Hematopoietic multipotent progenitor cell treated with erythropoietin and hydrocortisone succinate and interleukin-3 and kit ligand, for 8 days (in vitro differentiated cells): ENCODE measurements at regions not wholly inside any gene's neighbourhood (a gene's known extent, or its start where the extent isn't known, plus 50 kb on each side); places are given as distances from the start of the nearest gene placed in this dataset.
"Not testable (repeated sequence)": the region's sequence is repeated elsewhere in the genome, so short reads cannot be mapped to it uniquely, and the experiment has no call there.

Experiments
- DNase-seq: peaks from one replicate; pipeline ENCODE4 v3.0.0-alpha.2; 2015

DNA sequence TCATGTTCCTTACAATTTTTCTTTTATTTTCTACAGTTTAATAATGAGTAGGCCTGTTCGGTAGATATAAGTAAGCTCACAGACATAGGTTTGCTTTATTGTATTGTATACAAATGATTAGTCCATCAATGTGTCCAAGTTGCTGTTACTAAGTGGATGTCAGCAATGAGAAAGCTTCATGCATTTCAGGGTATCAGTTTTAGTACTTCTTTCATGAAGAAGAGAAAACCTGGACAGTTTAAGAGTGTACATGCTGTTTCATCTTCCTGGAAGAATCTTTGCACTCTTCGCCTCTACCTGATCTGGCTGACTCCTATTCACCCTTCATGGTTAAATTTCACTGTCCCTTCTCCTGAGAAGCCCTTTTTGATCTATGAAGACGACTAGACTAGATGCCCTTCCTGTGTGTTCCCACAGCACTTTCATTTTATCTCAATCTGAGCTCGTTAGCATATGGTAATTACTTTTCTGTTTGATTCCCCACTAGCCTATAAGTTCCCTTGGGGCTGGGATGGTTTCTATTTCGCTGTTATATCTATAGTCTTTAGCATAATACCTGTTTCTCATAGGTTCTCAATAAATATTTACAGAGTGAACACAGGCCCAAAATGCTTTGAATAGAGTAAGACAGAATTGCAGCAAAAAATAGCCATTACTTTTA lies 70.7 kb downstream of the CETN3 start:
- no peak for DNase-seq

DNA sequence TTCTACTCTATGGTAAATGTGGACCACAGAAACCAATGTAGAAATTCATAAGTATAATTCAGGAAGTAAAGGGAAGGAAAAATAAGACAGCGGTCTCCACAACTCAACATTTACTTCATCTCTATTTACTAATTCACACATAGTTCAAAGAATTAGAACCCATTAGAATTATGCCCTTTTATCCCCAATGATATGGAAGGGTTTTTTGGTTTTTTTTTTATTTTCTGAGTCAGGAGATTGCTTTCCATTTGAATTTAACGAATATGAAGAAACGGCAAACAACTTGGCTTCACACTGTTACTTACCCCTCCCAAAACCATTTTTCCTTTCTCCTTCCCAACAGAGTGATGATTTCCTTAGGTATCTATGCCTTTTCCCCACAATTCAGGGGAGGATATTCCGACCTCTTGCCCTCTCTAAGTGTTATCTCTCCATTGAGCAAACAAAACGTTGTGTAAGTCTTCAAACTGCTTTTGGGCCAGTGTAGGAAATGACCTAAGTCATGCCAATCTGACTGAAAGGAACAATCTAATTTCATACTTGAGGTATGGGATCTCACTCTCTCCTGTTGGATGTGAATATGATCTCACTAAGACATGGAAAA lies 72.0 kb downstream of the CETN3 start:
- no peak for DNase-seq

DNA sequence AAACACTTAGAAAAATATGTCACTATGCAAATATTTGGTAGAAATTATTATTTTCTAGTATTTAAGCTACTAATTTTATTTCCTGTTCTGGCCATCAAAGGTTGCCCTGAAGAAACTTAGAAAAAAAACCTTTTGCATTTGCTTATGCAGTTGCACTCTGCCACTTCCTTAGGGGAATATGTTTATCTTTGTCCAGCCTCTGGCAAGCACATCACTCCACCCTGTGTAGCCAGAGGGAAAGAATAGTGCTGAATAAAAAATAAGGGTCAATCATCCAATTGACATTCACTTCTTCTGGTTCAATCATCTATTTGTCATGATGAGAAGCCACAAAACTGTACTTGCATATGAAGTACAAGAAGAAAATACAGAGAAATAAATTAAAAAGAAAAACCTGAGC lies 72.8 kb downstream of the CETN3 start:
- no peak for DNase-seq

DNA sequence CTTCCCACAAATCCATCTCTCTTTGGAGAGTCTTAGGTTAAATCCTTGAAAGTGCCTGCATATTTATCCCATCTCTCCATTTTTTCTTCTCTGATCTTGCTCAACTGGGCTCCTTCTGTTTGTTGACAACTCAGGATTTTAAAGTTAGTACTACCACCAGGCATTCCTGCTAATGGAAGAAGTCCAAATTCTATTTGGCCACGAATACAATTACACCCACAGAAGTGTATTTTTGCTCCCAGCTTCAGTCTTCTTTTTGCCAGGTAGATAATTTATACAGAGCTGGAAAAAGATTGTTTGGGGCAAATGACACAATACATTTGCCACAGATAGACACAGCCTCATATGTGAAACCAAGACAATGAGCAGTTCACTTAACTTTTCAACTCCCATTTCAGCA lies 74.8 kb downstream of the CETN3 start:
- no peak for DNase-seq

DNA sequence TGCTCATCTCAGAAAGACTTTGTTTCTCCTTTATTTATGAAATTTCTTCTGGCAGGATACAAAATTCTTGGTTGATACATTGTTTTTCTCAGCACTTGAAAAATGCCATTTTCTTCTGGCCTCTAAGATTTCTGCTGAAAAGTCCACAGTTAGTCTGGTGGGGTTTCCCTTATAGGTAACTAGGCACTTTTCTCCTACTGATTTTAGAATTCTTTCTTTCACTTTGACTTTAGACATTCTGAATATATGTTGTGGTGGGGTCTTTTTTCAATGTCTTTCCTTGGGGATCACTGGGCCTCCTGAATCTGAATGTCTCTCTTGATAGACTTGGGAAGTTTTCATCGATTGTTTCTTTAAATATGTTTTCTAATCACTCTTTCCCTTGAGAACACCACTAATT lies 79.6 kb downstream of the CETN3 start:
- DNase-seq, result no peak

DNA sequence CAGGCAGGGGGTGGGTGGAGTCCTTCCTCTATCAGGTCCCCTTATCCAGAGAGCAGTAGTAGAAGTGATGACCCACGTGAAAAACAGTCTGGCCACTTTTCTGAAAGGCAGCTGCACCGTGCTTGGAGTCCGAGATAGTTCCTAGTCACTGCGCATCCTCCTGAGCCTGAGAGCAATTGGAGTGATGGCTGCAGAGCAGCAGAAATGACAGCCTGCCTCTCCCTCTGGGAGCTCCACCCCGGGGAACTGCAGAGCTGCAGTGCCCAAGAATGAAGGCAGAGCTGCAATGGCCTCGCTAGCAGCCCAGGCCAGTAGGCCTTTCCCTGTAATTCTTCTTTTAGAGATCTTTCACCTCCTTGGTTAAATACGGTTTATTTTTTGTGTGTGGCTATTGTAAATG lies 82.6 kb downstream of the CETN3 start:
- DNase-seq, result no peak

DNA sequence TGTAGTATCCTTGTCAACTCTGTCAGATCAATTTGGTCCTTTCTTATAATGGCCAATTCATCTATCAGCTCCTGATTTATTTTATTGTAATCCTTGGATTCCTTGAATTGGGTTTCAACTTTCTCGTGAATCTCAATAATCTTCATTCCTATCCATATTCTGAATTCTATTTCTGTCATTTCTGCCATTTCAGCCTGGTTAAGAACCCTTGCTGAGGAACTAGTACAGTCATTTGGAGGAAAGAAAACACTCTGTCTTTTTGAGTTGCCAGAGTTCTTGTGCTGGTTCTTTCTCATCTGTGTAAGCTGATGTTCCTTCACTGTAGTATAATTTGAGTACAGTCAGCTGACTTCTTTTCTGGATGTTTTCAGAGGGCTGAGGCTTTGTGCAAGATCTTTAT lies 84.5 kb downstream of the CETN3 start:
- DNase-seq, result no peak

DNA sequence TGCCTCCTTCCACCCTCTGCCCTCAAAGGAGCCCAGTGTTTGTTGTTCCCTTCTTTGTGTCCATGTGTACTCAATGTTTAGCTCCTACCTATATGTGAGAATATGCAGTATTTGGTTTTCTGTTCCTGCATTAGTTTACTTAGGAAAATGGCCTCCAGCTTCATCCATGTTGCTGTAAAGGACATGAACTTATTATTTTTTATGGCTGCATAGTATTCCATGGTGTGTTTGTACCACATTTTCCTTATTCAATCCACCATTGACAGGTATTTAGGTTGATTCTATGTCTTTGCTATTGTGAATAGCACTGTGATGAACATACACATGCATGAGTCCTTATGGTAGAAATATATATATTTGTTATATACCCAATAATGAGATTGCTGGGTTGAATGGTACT lies 89.2 kb downstream of the CETN3 start:
- DNase-seq, result not testable (repeated sequence)

DNA sequence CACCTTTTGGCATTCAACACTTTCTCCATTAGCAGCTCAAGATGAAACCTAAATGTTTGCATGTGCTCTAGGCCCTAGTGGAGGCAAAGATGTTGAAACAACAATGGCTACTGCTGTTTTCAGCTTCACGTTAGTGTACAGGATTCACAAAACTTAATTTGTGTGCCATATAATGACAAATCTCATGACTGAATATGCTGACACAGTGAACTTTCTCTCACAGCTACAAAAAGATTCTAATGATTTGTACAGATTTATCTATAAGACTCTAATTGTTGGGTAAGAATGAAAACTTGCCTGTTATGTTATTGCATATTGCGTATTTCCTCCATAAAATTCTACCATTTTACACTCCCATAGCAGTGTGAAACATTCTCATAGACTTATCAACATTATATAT lies 97.5 kb downstream of the CETN3 start:
- DNase-seq, result no peak

DNA sequence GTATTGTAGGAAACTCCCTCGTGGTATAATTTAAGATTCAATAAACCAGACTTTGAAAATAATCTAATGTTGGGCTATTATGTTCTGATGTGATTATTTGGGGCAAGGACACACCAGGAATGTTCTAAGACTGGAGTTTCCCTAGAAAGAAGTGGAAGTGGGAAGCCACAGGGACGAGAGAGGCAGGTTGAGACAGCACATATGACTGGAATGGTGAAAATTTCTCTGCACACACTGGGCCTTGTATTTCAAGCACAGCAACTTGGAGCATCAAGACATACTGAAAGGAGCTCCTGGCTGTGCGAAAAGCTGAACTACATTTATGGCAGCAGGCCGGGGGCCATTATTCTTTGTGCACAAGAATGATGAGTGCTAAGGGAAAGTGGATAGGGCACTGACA lies 98.2 kb downstream of the CETN3 start:
- no peak for DNase-seq

DNA sequence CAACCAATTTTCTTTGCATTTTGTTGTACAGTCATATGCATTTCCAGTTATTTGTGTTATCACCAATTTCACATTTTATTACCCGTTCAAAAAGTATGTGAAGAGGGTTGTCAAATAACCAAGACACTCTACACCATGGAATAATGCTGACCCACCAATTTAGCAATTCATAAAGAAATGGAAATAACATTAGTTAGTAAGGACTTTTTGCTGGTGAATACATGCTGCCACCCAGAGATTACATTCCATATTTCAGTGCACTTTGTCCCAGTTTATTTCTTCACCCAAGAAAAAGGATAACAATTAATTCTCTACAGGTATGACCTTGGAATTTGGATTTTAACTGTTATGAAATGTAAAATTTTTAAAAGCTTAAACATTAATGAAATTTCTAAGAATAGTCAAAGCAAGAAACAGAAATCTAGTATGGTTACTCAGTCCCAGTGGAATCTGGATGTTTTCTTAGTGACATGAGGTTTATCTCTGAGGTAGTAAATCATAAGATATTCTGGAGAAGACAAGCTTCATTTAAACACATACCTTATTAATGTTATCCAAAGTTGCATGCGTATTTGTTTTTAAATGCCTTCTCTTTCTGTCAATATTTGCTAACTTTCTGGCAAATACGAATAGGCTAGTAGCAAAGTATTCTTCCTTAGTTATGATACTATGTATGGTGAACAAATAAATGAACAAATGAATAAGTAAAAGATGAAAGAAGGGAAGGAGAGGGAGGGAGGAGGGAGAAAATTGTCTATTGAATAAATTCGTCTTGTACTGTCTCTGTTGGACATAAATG lies 100.6 kb downstream of the CETN3 start:
- no peak for DNase-seq

DNA sequence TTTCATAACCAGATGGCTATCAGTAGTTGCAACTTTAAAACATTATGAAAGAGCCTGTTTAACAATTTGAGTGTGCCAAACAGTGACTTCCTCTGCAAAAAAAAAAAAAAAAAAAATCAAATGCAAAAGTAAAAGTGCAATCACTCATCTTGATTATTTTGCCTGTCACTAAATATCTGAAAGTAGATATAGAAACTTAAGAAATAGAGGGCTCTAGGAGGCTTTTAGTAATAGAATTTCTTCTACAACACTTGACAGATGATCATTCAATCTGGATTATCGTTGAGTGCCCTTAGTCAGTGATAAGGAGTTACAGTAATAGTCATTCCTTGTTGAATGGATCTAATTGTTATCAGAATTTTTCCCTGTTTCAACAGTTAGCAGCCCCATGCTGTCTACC lies 101.8 kb downstream of the CETN3 start:
- DNase-seq, result no peak

DNA sequence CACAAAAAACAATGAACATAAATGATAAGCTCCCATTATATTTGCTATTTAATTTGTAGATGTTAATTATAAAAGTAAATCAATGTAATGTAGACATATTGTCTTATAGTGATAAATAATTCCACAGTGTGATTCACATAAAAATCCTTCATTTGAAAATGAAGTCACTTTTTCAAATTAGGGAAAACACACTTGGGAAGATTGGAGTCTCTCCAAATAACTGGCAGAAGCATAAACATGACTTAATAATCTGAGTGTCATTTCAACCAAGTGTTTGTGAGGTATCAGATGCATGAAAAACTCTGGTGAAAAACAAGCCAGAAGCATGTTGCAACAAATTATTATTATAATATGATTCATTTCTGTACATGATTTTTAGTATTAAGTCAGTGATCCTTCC lies 102.2 kb downstream of the CETN3 start:
- DNase-seq, result no peak

DNA sequence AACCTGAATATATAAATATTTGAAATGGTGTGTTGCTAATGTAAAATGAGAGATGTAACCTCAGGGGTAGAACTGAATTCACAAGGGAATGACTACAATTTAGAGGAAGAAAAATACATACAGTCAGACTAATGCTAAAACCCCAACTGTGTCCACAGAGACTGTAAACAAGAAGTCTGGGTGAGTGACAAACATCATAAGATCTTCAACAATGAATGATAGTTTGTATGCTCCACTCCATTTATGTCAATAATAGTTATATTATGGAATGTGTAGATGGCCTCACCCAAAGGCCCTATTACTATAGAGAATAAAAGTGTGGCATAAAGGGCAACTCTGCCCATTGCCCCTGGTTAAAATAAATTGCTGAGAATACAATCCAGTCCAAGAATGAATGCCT lies 102.9 kb downstream of the CETN3 start:
- DNase-seq, result no peak

DNA sequence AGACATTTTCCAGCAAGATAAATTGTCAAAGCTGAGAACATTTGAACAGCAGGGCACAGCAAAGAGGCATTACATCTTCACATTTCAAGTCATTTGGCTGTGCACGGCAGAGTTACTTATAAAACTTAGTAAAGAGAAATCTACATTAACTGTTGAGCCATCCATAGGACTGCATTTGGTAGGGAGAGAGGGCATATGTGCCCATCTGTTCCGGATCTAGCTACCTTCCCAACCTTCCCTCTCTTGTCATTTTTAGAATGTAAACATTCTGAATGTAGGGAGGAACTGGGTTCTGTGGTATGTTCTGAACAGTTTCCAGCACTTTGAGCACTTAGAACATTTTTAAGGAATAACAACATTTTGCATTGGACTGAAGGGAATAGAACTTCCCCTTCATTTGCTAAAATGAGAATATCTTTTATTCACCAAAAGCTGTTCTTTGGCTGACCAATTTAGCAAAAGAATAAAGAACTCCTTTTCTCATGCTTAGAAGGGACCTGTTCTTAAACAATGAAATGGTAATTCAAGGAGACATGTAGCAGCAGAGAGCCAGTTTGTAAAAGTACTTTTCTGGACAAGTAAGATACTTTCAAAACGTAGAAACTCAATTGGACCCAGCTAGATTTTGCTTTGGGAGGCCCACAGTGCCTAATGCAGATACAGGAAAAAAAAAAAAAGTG lies 104.4 kb downstream of the CETN3 start:
- no peak for DNase-seq

DNA sequence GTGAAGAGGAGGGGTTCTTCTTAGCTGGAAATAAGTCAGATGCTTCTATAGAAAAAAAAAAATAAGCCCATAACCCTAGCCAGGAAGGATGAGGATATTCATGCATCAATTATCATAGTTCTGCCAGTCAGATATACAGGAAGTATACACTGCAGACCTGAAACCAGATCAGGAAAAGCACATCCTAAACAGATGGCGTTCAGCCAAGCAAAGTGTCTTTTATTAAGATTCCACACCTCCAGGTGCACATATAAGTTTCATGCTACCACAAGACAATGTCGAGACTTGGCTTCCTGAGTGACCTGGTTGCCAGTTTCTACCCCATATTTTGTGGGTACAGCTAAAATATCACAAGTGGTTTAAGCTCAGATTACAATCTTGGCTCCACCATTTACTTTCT lies 108.3 kb downstream of the CETN3 start:
- DNase-seq, result no peak

DNA sequence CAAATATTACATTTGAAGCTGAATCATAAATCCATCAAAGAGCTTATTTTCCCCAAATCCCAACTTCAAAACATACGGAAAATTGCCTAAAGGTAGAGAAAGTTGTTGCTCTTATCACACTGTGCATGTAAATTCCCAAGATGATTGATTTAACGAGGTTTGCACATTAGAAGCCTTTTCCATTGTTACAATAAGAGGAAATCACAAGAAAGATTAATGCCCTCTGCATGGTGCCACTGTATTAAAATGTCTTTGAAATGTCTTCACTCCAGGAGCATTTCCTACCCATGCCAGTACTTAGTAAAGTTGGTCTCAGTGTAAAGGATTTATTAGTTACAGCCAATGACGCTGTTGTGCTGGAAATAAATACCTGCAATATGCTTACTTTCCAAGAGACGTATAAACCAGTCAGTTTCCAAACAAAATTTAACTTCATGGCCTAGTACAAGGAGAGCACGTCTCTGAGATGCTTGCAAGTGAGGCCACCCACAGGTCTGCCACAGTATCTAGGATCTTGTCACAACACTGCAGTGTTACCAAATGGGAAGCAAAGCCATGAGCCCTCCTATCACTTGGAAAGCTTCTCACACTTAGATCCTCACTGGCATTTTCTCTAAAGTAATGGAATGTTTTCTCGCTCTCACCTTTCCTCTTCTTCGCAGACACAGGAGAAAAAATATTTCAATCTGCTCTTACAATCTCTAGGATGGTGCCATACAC lies 112.4 kb downstream of the CETN3 start:
- DNase-seq, result no peak

DNA sequence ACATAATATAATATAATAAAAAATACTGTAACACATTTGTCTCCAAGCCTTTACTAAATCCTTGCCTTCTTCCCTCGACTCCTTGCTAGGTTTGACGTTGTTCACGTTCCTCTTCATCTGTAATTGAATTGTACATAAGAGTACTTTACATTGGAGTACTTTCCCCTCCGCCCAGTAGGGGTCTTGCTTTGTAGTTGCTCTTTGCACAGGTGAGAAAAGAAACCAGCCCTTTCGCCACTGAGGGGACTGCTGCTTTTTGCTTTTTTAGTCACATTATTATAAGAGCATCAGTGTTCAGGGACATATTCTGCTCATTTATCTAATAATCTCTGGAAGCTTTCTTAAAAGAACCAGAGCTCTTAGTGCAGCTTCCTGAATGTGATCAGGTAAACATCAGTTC lies 115.0 kb downstream of the CETN3 start:
- no peak for DNase-seq

DNA sequence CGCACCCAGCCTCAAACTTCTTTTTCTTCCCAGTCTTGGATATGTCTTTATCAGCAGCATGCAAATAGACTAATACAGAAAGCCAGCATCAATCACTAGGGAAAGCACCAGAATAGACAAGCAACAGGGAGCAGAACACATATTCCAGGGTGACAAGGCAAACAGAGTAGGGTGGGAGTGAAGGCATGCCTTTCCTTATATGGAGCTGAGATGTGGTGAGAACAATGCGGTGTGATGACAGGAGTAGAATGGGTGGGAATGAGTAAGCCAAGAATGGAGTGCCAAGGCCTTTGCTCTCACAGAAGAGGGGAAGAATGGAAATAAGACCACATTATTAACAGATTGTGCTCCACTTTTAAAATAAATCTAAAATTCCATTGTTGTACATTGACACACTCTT lies 115.6 kb downstream of the CETN3 start:
- DNase-seq, result no peak

DNA sequence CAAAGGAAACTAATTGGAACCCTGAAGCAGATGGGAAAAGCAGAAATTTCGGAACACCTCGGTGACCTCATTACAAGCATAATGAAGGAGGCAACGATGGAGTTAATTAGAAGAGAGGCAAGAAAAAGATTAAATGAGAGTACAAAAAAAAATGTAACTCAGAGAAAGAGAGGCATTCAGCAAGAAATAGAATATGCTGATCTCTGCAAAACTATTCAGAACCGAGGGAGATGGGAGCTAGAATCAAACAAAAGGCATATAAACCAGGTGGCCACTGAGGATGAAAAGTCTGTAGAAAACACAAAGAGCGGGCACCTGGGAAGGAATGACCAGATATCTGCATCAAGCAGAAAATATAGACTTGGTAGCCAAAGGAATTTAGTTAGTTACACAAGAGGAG lies 118.9 kb downstream of the CETN3 start:
- no peak for DNase-seq

DNA sequence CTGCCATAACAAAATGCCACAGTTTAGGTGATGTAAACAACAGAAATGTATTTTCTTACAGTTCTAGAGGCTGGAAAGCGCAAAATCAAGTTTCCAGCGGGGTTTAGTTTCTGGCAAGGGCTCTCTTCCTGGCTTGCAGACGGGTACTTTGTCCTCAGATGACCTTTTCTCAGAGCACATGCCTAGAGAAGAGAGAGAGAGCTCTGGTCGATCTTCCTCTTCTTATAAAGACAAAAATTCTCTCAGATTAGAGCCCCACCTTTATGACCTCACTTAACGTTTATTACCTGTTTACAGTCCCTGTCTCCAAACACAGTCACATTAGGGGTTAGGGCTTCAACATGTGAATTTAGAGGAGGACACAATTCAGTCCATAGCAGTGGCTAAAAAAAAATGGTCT lies 119.7 kb downstream of the CETN3 start:
- no peak for DNase-seq

DNA sequence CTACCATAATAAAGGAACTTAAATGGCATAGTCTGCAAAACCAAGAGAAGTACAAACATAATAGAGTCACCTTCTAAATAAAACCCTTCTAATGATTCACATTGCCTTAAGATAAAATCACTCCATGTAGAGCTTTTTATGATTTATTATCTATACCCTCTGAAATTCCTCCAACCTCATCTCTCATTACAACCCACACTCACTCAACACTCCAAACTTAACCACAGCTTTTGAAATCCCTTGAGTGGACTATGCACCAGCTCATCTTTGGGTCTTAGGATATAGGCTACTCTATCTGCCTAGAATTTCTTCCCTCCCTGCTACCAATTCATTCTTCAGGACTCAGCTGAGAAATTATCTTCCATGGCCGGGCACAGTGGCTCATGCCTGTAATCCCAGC lies 122.5 kb downstream of the CETN3 start:
- DNase-seq, result no peak

DNA sequence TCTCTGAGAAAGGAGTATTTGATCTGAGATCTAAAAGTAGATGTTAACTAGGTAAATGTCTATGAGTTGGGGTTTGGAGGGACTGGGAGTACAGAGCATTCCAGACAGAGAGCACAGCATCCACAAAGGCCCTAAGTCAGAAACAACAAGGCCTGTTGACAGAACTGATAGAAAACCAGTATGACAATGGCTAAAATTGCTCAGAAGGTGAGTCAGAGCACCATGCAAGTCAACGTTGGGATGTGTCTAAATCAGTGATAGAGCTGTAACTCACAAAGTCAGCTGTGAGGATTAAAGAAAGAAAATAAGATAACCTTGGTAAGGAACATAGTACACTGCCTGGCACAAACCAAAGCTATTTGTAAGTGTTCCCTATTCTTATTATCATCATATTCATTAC lies 124.0 kb downstream of the CETN3 start:
- no peak for DNase-seq
